ENCODE measurements at regions not wholly inside any gene's neighbourhood (a gene's known extent, or its start where the extent isn't known, plus 50 kb on each side); places are given as distances from the start of the nearest gene placed in this dataset.

- intact Hi-C loops (cut with DNase I) = no loop called here
- 40 to 60% methylated on average over 3 of the region's 3 CpGs for WGBS, 2 donors
- DNase-seq (no peak), ATAC-seq (no peak)
- Histone ChIP-seq H3K9me3 (peaks cover 0 to 68% (median 11%) of the 10 kb centered on the region in 11 donors), H3K36me3 (no peaks in the 10 kb centered on the region), H3K4me3 (no peak overlapping the region), H3K4me1 (no peaks in the 10 kb centered on the region), H3K27ac (no peak overlapping the region), H3K27me3 (no peaks in the 10 kb centered on the region)
- no peak for TF ChIP-seq CTCF (IDR thresholded peaks at IDR 0.05)
These were observed 470.8 kb upstream of the DPP6 start for GRCh38 chr7:153581419-153581818.

- DNase-seq (no peak), ATAC-seq (no peak)
- Histone ChIP-seq H3K36me3 (no peaks in the 10 kb centered on the region), H3K27ac (no peak overlapping the region), H3K9me3 (peaks cover 0 to 44% (median 7%) of the 10 kb centered on the region in 11 donors), H3K27me3 (no peaks in the 10 kb centered on the region), H3K4me3 (no peak overlapping the region), H3K4me1 (no peaks in the 10 kb centered on the region)
- intact Hi-C loops (cut with DNase I) = no loop called here
- WGBS, 2 donors = 80 to 81% methylated on average over 3 of the region's 3 CpGs
- TF ChIP-seq CTCF (IDR thresholded peaks at IDR 0.05) = no peak
These were observed 468.1 kb upstream of the DPP6 start for GRCh38 chr7:153584132-153584531.

DNA sequence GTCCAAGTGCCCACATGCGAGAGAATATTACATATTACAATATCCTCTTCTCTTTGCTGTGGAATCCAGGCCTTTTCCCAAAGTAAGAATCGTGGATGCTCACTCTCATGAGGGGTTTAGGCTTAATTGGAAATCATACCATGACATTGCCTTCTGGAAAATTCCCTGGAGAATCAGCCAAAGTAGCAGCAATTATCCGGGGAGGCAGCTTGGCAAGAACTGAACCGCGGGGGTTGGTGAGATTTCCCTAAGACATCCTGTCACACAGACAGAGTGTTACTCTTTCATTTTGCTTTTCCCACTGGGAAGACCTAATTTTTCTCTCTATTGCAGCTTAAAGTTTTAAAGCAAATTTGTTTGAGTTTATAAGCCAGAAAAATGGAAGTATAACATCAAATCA, 463.6 kb upstream of the DPP6 start:
- no peaks in the 10 kb centered on the region for H3K36me3 ChIP-seq
- 61 to 72% methylated on average over 5 of the region's 5 CpGs for WGBS, 2 donors
- H3K27ac ChIP-seq = no peak overlapping the region
- no peaks in the 10 kb centered on the region for H3K27me3 ChIP-seq
- TF ChIP-seq CTCF (IDR thresholded peaks at IDR 0.05) = no peak
- intact Hi-C loops (cut with DNase I) = no loop called here
- no peaks in the 10 kb centered on the region for H3K4me1 ChIP-seq
- ATAC-seq (no peak), DNase-seq (no peak)
- no peak overlapping the region for H3K4me3 ChIP-seq
- H3K9me3 ChIP-seq = peaks cover 0 to 32% (median 0%) of the 10 kb centered on the region in 11 donors

GRCh38 chr7:153590136-153590535, 462.1 kb upstream of the DPP6 start:
- H3K9me3 ChIP-seq = peaks cover 0 to 32% (median 0%) of the 10 kb centered on the region in 11 donors
- WGBS, 2 donors = 76 to 78% methylated on average over 16 of the region's 16 CpGs
- H3K27ac ChIP-seq = no peak overlapping the region
- intact Hi-C loops (cut with DNase I) = loop anchor here in 1 of 10 donors (10.0 kb wide), 1 partner anchor 1225 kb away; no protein-coding TSS in a partner anchor
- no peaks in the 10 kb centered on the region for H3K4me1 ChIP-seq
- DNase-seq (no peak), ATAC-seq (no peak)
- H3K27me3 ChIP-seq = no peaks in the 10 kb centered on the region
- no peak overlapping the region for H3K4me3 ChIP-seq
- no peaks in the 10 kb centered on the region for H3K36me3 ChIP-seq
- TF ChIP-seq CTCF (IDR thresholded peaks at IDR 0.05) = no peak

All from heart right ventricle (tissue), 16 donors.